ENCODE measurements at regions not wholly inside any gene's neighbourhood (a gene's known extent, or its start where the extent isn't known, plus 50 kb on each side); places are given as distances from the start of the nearest gene placed in this dataset.
"Not testable (repeated sequence)": the region's sequence is repeated elsewhere in the genome, so short reads cannot be mapped to it uniquely, and the experiment has no call there.

DNA sequence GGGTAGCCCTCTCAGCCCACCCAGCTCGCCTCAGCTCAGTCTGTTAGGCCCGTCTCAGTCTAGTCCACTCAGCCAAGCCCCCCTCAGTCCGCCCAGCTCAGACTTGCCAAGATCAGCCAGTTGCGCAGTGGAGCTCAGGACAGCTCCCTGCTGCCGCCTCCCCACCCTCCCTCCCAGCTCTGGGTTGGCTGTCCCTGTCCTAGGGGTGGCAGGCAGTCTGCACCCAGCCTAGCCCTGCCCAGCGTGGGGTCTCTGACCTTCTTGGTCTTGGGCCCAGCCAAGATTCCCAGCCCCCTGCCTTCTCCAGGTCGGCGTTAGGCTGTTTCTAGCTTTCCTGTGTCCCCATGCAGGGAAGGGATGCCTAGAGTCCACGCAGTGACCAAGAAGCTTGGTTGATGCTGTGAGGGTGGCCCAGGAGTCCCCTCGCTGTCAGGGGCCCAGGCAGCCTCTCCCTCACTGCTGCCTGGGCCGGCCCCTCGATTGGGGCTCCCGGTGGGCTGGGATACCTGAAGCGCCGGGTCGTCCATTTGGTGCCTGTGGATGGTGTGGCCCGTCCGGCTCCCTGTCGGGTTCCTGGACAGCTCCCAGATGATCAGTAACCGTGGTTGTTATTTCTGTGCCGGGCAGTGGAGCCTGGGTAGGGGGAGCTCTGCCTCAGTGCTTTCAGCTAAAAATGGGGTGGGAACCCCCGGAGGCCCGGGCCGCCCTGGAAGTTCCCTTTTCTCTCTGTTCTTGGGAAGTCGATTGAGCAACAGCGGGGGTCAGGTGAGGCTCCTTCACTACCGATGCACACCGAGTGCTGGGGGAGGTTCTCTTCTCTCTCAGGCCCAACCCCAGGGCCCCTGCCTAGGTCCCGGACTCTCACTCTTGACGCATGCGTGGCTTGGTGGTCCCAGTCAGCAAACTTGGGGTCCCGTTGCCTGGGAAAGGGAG is 78.4 kb downstream of the TMEM121 start:
- TF ChIP-seq EZH2phosphoT487 (IDR thresholded peaks at IDR 0.05; ENCODE audit: unreplicated experiment); CTCF (conservative IDR thresholded peaks at IDR 0.05; ENCODE audit: low read depth in 2 of 2); EZH2 (IDR thresholded peaks at IDR 0.05; ENCODE audit: low read depth, unreplicated experiment); REST (IDR thresholded peaks at IDR 0.05; ENCODE audit: unreplicated experiment); NANOG (IDR thresholded peaks at IDR 0.05; ENCODE audit: borderline replicate concordance): not testable (repeated sequence)
